Fibroblast of the aortic adventitia (primary cell): ENCODE measurements at regions not wholly inside any gene's neighbourhood (a gene's known extent, or its start where the extent isn't known, plus 50 kb on each side); places are given as distances from the start of the nearest gene placed in this dataset.

ENCODE experiments used
- DNase-seq: peaks from one replicate; pipeline ENCODE4 v3.0.0-alpha.2; 2010; ENCODE audit warnings: low read depth
- H3K4me3 ChIP-seq: 2 replicates; pipeline ENCODE4 v1.5.1; 2011; ENCODE audit warnings: low read depth, mild to moderate bottlenecking, control low read depth, low read length, moderate library complexity
- CTCF ChIP-seq: IDR thresholded peaks from 2 replicates; pipeline ENCODE4 v1.5.1; 2011; ENCODE audit warnings: mild to moderate bottlenecking, low read length, control low read depth, inconsistent platforms; ENCODE audit not compliant: insufficient read depth

- no peak for DNase-seq
- H3K4me3 ChIP-seq = no peak overlapping the region
- TF ChIP-seq CTCF = peak; percentile 16
Measured at GRCh38 chr11:70942593-70942992, 309.8 kb downstream of the SHANK2 start.

GRCh38 chr11:70944141-70944540 lies 308.2 kb downstream of the SHANK2 start:
- no peak for TF ChIP-seq CTCF
- DNase-seq = no peak
- no peak overlapping the region for H3K4me3 ChIP-seq

GRCh38 chr11:70944636-70945035 lies 307.7 kb downstream of the SHANK2 start:
- TF ChIP-seq CTCF = no peak
- H3K4me3 ChIP-seq = no peak overlapping the region
- no peak for DNase-seq

- no peak for DNase-seq
- H3K4me3 ChIP-seq = no peak overlapping the region
- no peak for TF ChIP-seq CTCF
Measured at GRCh38 chr11:70948398-70948797, 304.0 kb downstream of the SHANK2 start.

GRCh38 chr11:70948855-70949531 lies 303.4 kb downstream of the SHANK2 start:
- no peak for DNase-seq
- no peak overlapping the region for H3K4me3 ChIP-seq
- no peak for TF ChIP-seq CTCF

GRCh38 chr11:70951139-70951804 lies 301.1 kb downstream of the SHANK2 start:
- DNase-seq = no peak
- TF ChIP-seq CTCF = no peak

More at GRCh38 chr11:70951139-70951804, 301.1 kb downstream of the SHANK2 start:
- H3K4me3 ChIP-seq = no peak overlapping the region
